H9 (cell line): ENCODE measurements at regions not wholly inside any gene's neighbourhood (a gene's known extent, or its start where the extent isn't known, plus 50 kb on each side); places are given as distances from the start of the nearest gene placed in this dataset.

Experiments
- DNase-seq: peaks from one replicate; pipeline ENCODE4 v3.0.0-alpha.2; 2017
- H2AFZ ChIP-seq: one replicate; pipeline ENCODE4 v1.6.1; 2013; ENCODE audit warnings: mild to moderate bottlenecking, low read length, control low read depth, moderate library complexity
- H2AK5ac ChIP-seq: 2 replicates; pipeline ENCODE4 v1.6.1; 2013; ENCODE audit warnings: low read length, control low read depth, mixed read lengths; ENCODE audit not compliant: insufficient read length
- H2BK120ac ChIP-seq: one replicate; pipeline ENCODE4 v1.6.1; 2013; ENCODE audit warnings: low read depth, mild to moderate bottlenecking, low read length, control low read depth, inconsistent platforms; ENCODE audit not compliant: poor library complexity, severe bottlenecking
- H2BK12ac ChIP-seq: 2 replicates; pipeline ENCODE4 v1.6.1; 2013; ENCODE audit warnings: low read length, control low read depth, mixed read lengths, low read depth; ENCODE audit not compliant: insufficient read length
- H2BK15ac ChIP-seq: 2 replicates; pipeline ENCODE4 v1.6.1; 2013; ENCODE audit warnings: low read depth, low read length, control low read depth
- H2BK20ac ChIP-seq: one replicate; pipeline ENCODE4 v1.6.1; 2013; ENCODE audit warnings: low read depth, mild to moderate bottlenecking, low read length, control low read depth, inconsistent platforms; ENCODE audit not compliant: poor library complexity, severe bottlenecking
- H2BK5ac ChIP-seq: 2 replicates; pipeline ENCODE4 v1.6.1; 2013; ENCODE audit warnings: low read length, control low read depth, mixed read lengths; ENCODE audit not compliant: insufficient read length
- H3K14ac ChIP-seq: 2 replicates; pipeline ENCODE4 v1.6.1; 2013; ENCODE audit warnings: low read length, control low read depth; ENCODE audit not compliant: insufficient read depth
- H3K18ac ChIP-seq: 2 replicates; pipeline ENCODE4 v1.6.1; 2013; ENCODE audit warnings: low read depth, mild to moderate bottlenecking, mixed read lengths, low read length, control low read depth; ENCODE audit not compliant: insufficient read length
- H3K23ac ChIP-seq: 2 replicates; pipeline ENCODE4 v1.6.1; 2013; ENCODE audit warnings: low read length, control low read depth, mixed read lengths, low read depth; ENCODE audit not compliant: insufficient read length
- H3K23me2 ChIP-seq: 2 replicates; pipeline ENCODE4 v1.6.1; 2013; ENCODE audit warnings: low read depth, mild to moderate bottlenecking, mixed read lengths, low read length, control low read depth; ENCODE audit not compliant: insufficient read length, poor library complexity, severe bottlenecking
- H3K27ac ChIP-seq: 2 replicates; pipeline ENCODE4 v1.5.1; 2013; ENCODE audit warnings: low read length, control low read depth, mixed read lengths, low read depth; ENCODE audit not compliant: insufficient read length
- H3K27me3 ChIP-seq: 2 replicates; pipeline ENCODE4 v1.6.1; 2013; ENCODE audit warnings: low read length, control low read depth, inconsistent platforms; ENCODE audit not compliant: insufficient read depth
- H3K4ac ChIP-seq: 2 replicates; pipeline ENCODE4 v1.6.1; 2013; ENCODE audit warnings: low read depth, mild to moderate bottlenecking, control low read depth, inconsistent platforms, low read length, moderate library complexity
- H3K4me1 ChIP-seq: 2 replicates; pipeline ENCODE4 v1.6.1; 2013; ENCODE audit warnings: low read length, control low read depth, inconsistent platforms; ENCODE audit not compliant: insufficient read depth
- H3K4me2 ChIP-seq: 2 replicates; pipeline ENCODE4 v1.6.1; 2013; ENCODE audit warnings: low read length, control low read depth, mixed read lengths; ENCODE audit not compliant: insufficient read length, insufficient read depth
- H3K56ac ChIP-seq: 2 replicates; pipeline ENCODE4 v1.6.1; 2013; ENCODE audit warnings: low read depth, mild to moderate bottlenecking, mixed read lengths, low read length, control low read depth; ENCODE audit not compliant: insufficient read length
- H3K79me1 ChIP-seq: 2 replicates; pipeline ENCODE4 v1.6.1; 2013; ENCODE audit warnings: low read depth, mild to moderate bottlenecking, moderate library complexity, low read length, control low read depth, inconsistent platforms; ENCODE audit not compliant: insufficient read depth, poor library complexity, severe bottlenecking
- H3K79me2 ChIP-seq: 2 replicates; pipeline ENCODE4 v1.6.1; 2013; ENCODE audit warnings: low read length, control low read depth, inconsistent platforms; ENCODE audit not compliant: insufficient read depth
- H3K9ac ChIP-seq: 2 replicates; pipeline ENCODE4 v1.6.1; 2013; ENCODE audit warnings: low read length, control low read depth, mixed read lengths; ENCODE audit not compliant: insufficient read length; ENCODE audit errors: extremely low read depth
- H3K9me3 ChIP-seq: one replicate; pipeline ENCODE4 v1.6.1; 2013; ENCODE audit warnings: low read depth, low read length, inconsistent platforms; ENCODE audit not compliant: control insufficient read depth
- H3T11ph ChIP-seq: one replicate; pipeline ENCODE4 v1.6.1; 2013; ENCODE audit warnings: mild to moderate bottlenecking, low read length, control low read depth, inconsistent platforms
- H4K20me1 ChIP-seq: one replicate; pipeline ENCODE4 v1.6.1; 2013; ENCODE audit not compliant: control insufficient read depth, insufficient read length, insufficient read depth
- H4K5ac ChIP-seq: 2 replicates; pipeline ENCODE4 v1.6.1; 2013; ENCODE audit warnings: low read depth, mild to moderate bottlenecking, mixed read lengths, low read length, control low read depth; ENCODE audit not compliant: insufficient read length
- H4K8ac ChIP-seq: replicated peaks from 2 replicates; pipeline ENCODE4 v1.6.1; 2013; ENCODE audit warnings: low read length, control low read depth, mixed read lengths, low read depth; ENCODE audit not compliant: insufficient read length
- H4K91ac ChIP-seq: 2 replicates; pipeline ENCODE4 v1.6.1; 2013; ENCODE audit warnings: low read depth, mild to moderate bottlenecking, moderate library complexity, mixed read lengths, low read length, control low read depth; ENCODE audit not compliant: insufficient read length
- H3K27ac Mint-ChIP-seq, 3 experiments: 2 replicates in 2 of 3; 3 replicates in 1 of 3; pipeline ENCODE4 v1.8.0; 2020 to 2021; ENCODE audit warnings: mixed read lengths in 3 of 3, mild to moderate bottlenecking in 1 of 3, moderate library complexity in 1 of 3
- H3K27me3 Mint-ChIP-seq: 2 replicates; pipeline ENCODE4 v1.8.0; 2021; ENCODE audit warnings: low read depth, mild to moderate bottlenecking, moderate library complexity, mixed read lengths
- H3K36me3 Mint-ChIP-seq, 3 experiments: 2 replicates in 2 of 3; 3 replicates in 1 of 3; pipeline ENCODE4 v1.8.0; 2020 to 2021; ENCODE audit warnings: low read depth in 3 of 3, mixed read lengths in 3 of 3; ENCODE audit not compliant: insufficient read depth in 1 of 3
- H3K4me1 Mint-ChIP-seq, 2 experiments: 2 replicates each; pipeline ENCODE4 v1.8.0; 2020; ENCODE audit warnings: mixed read lengths in 2 of 2
- H3K4me3 Mint-ChIP-seq, 2 experiments: 2 replicates in 1 of 2; 3 replicates in 1 of 2; pipeline ENCODE4 v1.8.0; 2020 to 2021; ENCODE audit warnings: mild to moderate bottlenecking in 2 of 2, mixed read lengths in 2 of 2, moderate library complexity in 1 of 2
- H3K9me3 Mint-ChIP-seq, 2 experiments: 2 replicates in 1 of 2; 3 replicates in 1 of 2; pipeline ENCODE4 v1.8.0; 2020; ENCODE audit warnings: mild to moderate bottlenecking in 2 of 2, mixed read lengths in 2 of 2, moderate library complexity in 1 of 2
- CTCF ChIP-seq: fragments of 200-600 bp; sonication (generic); conservative IDR thresholded peaks from 3 replicates; pipeline ENCODE4 v1.8.0; 2021; ENCODE audit warnings: antibody characterized with exemption, mild to moderate bottlenecking
- WGBS: extraction: QIAGEN DNeasy Blood & Tissue Kit; methylation state at CpG from one replicate; pipeline ENCODE4 v1.1.7; 2013; ENCODE audit warnings: missing lambda C conversion rate, low lambda C conversion rate, mixed read lengths; ENCODE audit not compliant: insufficient read length; ENCODE audit errors: extremely low coverage; 5-methylcytosine and 5-hydroxymethylcytosine counted together

- H3K9ac ChIP-seq = no peak overlapping the region
- H3K79me2 ChIP-seq = no peaks in the 10 kb centered on the region
- no peaks in the 10 kb centered on the region; a peak in 1 of 5 replicates for H3K9me3 Mint-ChIP-seq
- DNase-seq = no peak
- no peaks in the 10 kb centered on the region for H3K4me1 Mint-ChIP-seq
- no peaks in the 10 kb centered on the region for H3K79me1 ChIP-seq
- no peak overlapping the region for H2BK5ac ChIP-seq
- no peak overlapping the region for H3T11ph ChIP-seq
- H3K4me2 ChIP-seq = no peak overlapping the region
- H4K5ac ChIP-seq = no peak overlapping the region
- H3K27ac Mint-ChIP-seq = no peak overlapping the region
- H3K4ac ChIP-seq = no peak overlapping the region
- H2BK15ac ChIP-seq = no peak overlapping the region
- no peak for TF ChIP-seq CTCF
- H3K27me3 ChIP-seq = no peaks in the 10 kb centered on the region
- no peak overlapping the region for H3K56ac ChIP-seq
- WGBS = no CpG with 5 or more reads among the region's 6 CpGs
- H2BK120ac ChIP-seq = no peak overlapping the region
- H2AFZ ChIP-seq = no peak overlapping the region
- no peak overlapping the region for H4K91ac ChIP-seq
- no peak overlapping the region for H3K14ac ChIP-seq
- H2BK20ac ChIP-seq = no peak overlapping the region
- no peaks in the 10 kb centered on the region for H4K20me1 ChIP-seq
- no peak overlapping the region for H3K4me3 Mint-ChIP-seq
- no peaks in the 10 kb centered on the region for H3K4me1 ChIP-seq
- no peaks in the 10 kb centered on the region for H3K23me2 ChIP-seq
- no peak overlapping the region for H4K8ac ChIP-seq
- H3K18ac ChIP-seq = no peak overlapping the region
- no peaks in the 10 kb centered on the region for H3K36me3 Mint-ChIP-seq
- no peak overlapping the region for H3K23ac ChIP-seq
- H3K27ac ChIP-seq = no peak overlapping the region
- no peak overlapping the region for H2AK5ac ChIP-seq
- H2BK12ac ChIP-seq = no peak overlapping the region
- no peaks in the 10 kb centered on the region for H3K27me3 Mint-ChIP-seq
- no peaks in the 10 kb centered on the region for H3K9me3 ChIP-seq
Measured at GRCh38 chr10:129364949-129365348, 102.1 kb upstream of the MGMT start.
